DND-41 (cell line): ENCODE measurements at regions not wholly inside any gene's neighbourhood (a gene's known extent, or its start where the extent isn't known, plus 50 kb on each side); places are given as distances from the start of the nearest gene placed in this dataset.
A peak's percentile ranks its signal among the peaks of the same experiment; 100 is the strongest.

Source experiments
- ATAC-seq: fragments of 200-7000 bp; cut with Tn5 transposase; 3 replicates; pipeline ENCODE4 v1.9.1; 2021; ENCODE audit warnings: low read depth; ENCODE audit not compliant: insufficient read depth
- DNase-seq: peaks from one replicate; pipeline ENCODE4 v3.0.0-alpha.2; 2020
- H2AFZ ChIP-seq: 2 replicates; pipeline ENCODE4 v1.6.0; 2012; ENCODE audit warnings: low read depth, low read length
- H3K27ac ChIP-seq: 2 replicates; pipeline ENCODE4 v1.5.1; 2012; ENCODE audit warnings: low read length, inconsistent platforms
- H3K27me3 ChIP-seq: fragments of 200-600 bp; sonication (generic); 2 replicates; pipeline ENCODE4 v1.6.0; 2012; ENCODE audit warnings: low read length, mild to moderate bottlenecking, inconsistent platforms; ENCODE audit not compliant: insufficient read depth, poor library complexity
- H3K36me3 ChIP-seq: 2 replicates; pipeline ENCODE4 v1.5.1; 2012; ENCODE audit warnings: low read length, inconsistent platforms; ENCODE audit not compliant: insufficient read depth
- H3K4me1 ChIP-seq: 2 replicates; pipeline ENCODE4 v1.5.1; 2012; ENCODE audit warnings: mild to moderate bottlenecking, low read length; ENCODE audit not compliant: insufficient read depth
- H3K4me2 ChIP-seq: 2 replicates; pipeline ENCODE4 v1.6.0; 2012; ENCODE audit warnings: mild to moderate bottlenecking, moderate library complexity, low read length, inconsistent platforms; ENCODE audit not compliant: insufficient read depth
- H3K4me3 ChIP-seq, 2 experiments: fragments of 200-600 bp in 1 of 2; shearing (Covaris generic) in 1 of 2; 2 replicates each; pipeline ENCODE4 v1.5.1; 2012 to 2016; ENCODE audit warnings: inconsistent platforms in 2 of 2, low read length in 2 of 2, mild to moderate bottlenecking in 2 of 2, low read depth in 1 of 2, moderate library complexity in 1 of 2
- H3K79me2 ChIP-seq: 2 replicates; pipeline ENCODE4 v1.6.0; 2012; ENCODE audit warnings: low read length, inconsistent platforms; ENCODE audit not compliant: insufficient read depth
- H3K9ac ChIP-seq: 2 replicates; pipeline ENCODE4 v1.6.0; 2012; ENCODE audit warnings: low read depth, mild to moderate bottlenecking, inconsistent platforms, low read length, moderate library complexity
- H3K9me3 ChIP-seq: 2 replicates; pipeline ENCODE4 v1.5.1; 2012; ENCODE audit warnings: low read length, moderate library complexity, mild to moderate bottlenecking, inconsistent platforms; ENCODE audit not compliant: insufficient read depth, severe bottlenecking
- H4K20me1 ChIP-seq: 2 replicates; pipeline ENCODE4 v1.6.0; 2012; ENCODE audit warnings: low read length; ENCODE audit not compliant: insufficient read depth
- EZH2 ChIP-seq: IDR thresholded peaks from 3 replicates; pipeline ENCODE4 v1.6.1; 2012; ENCODE audit warnings: borderline replicate concordance, low read depth, mild to moderate bottlenecking, moderate library complexity, low read length, inconsistent platforms; ENCODE audit not compliant: severe bottlenecking
- TF ChIP-seq, protein P1 (sequence below): IDR thresholded peaks from 2 replicates; pipeline ENCODE4 v1.5.1; 2012; ENCODE audit warnings: borderline replicate concordance, low read length, moderate library complexity, mild to moderate bottlenecking; ENCODE audit not compliant: poor library complexity, severe bottlenecking; ENCODE audit errors: extremely low read depth

DNA sequence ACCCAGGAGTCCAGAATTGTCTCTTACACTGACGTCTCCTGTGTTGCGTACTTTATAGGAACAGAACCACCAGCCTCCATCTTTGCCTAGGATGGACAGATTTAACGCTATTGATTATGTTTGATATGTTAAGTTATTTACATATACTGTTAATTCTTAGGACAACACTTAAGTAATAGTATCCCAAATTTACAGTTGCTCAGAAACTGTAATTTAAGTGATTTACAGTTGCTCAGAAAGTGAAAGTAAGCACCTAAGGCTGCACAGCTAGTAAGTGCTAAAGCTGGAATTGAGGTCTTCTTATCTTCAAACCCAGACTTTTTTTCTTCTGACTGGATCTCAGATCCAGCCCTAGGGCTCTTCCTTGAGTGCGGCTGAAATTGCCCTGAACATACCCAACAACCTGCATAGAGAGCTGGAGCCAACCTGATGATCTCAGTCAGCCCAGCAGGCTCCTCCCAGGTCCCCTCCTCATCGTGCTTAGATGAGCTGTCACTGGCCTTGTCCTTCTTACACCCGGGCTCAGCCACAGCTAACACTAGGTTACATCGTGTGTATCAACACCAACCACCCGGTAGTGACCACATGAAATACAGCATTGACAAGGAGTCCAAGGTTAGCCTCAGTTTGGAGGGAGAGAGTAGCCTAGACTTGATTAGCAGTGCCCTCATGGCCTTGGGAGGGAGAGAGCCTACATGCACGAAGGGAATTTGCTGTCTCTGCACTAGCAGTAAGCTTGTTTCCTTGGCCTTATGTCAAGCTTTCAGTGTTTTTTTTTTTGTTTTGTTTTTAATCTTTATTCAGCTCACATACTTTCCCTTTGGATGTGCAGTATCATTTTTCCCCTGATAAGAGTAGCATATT lies 111.1 kb upstream of the ARHGAP5 start:
- no peak overlapping the region for H2AFZ ChIP-seq
- no peak overlapping the region for H3K4me2 ChIP-seq

GRCh38 chr14:31966896-31967668 lies 110.0 kb upstream of the ARHGAP5 start:
- DNase-seq = no peak
- H3K27me3 ChIP-seq = no peaks in the 10 kb centered on the region
- no peaks in the 10 kb centered on the region for H3K4me1 ChIP-seq
- no peak overlapping the region for H2AFZ ChIP-seq
- no peaks in the 10 kb centered on the region for H3K79me2 ChIP-seq
- no peaks in the 10 kb centered on the region for H4K20me1 ChIP-seq
- H3K9ac ChIP-seq = no peak overlapping the region
- ATAC-seq = no peak
- H3K9me3 ChIP-seq = peaks cover 2% of the 10 kb centered on the region
- no peaks in the 10 kb centered on the region for H3K36me3 ChIP-seq
- no peak overlapping the region for H3K4me3 ChIP-seq
- no peak for TF ChIP-seq EZH2
- TF ChIP-seq, protein P1, sequence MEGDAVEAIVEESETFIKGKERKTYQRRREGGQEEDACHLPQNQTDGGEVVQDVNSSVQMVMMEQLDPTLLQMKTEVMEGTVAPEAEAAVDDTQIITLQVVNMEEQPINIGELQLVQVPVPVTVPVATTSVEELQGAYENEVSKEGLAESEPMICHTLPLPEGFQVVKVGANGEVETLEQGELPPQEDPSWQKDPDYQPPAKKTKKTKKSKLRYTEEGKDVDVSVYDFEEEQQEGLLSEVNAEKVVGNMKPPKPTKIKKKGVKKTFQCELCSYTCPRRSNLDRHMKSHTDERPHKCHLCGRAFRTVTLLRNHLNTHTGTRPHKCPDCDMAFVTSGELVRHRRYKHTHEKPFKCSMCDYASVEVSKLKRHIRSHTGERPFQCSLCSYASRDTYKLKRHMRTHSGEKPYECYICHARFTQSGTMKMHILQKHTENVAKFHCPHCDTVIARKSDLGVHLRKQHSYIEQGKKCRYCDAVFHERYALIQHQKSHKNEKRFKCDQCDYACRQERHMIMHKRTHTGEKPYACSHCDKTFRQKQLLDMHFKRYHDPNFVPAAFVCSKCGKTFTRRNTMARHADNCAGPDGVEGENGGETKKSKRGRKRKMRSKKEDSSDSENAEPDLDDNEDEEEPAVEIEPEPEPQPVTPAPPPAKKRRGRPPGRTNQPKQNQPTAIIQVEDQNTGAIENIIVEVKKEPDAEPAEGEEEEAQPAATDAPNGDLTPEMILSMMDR = no peak
- H3K27ac ChIP-seq = no peak overlapping the region
- no peak overlapping the region for H3K4me2 ChIP-seq

More for the DNA sequence above, 111.1 kb upstream of the ARHGAP5 start:
- Histone ChIP-seq H3K9ac (no peak overlapping the region), H3K4me3 (no peak overlapping the region), H3K4me1 (no peaks in the 10 kb centered on the region), H3K27me3 (no peaks in the 10 kb centered on the region), H3K27ac (no peak overlapping the region), H3K36me3 (no peaks in the 10 kb centered on the region), H3K79me2 (no peaks in the 10 kb centered on the region), H4K20me1 (no peaks in the 10 kb centered on the region), H3K9me3 (peaks cover 2% of the 10 kb centered on the region)
- ATAC-seq (peak; percentile 41; the same call in 1 of the 3 replicates), DNase-seq (no peak)
- TF ChIP-seq, protein P1 = no peak
- no peak for TF ChIP-seq EZH2

DNA sequence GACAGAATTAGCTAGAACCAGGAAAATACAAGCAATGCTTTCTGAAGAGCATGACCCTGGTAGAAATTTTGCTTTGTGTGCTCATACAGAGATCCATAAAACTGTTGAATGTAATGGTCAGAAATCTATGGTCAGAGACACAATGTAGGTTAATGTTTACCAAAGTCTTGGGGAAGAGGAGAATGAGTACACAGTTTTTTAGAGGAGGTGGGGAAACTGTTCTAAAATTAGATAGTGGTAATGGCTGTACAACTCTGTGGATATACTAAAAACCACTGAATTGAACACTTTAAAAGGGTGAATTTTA lies 109.5 kb upstream of the ARHGAP5 start:
- DNase-seq (no peak), ATAC-seq (no peak)
- H3K36me3 ChIP-seq = no peaks in the 10 kb centered on the region
- H2AFZ ChIP-seq = no peak overlapping the region
- no peak overlapping the region for H3K27ac ChIP-seq
- no peak overlapping the region for H3K4me3 ChIP-seq
- H3K27me3 ChIP-seq = no peaks in the 10 kb centered on the region
- H4K20me1 ChIP-seq = no peaks in the 10 kb centered on the region
- no peaks in the 10 kb centered on the region for H3K4me1 ChIP-seq
- H3K9me3 ChIP-seq = peaks cover 2% of the 10 kb centered on the region
- no peak overlapping the region for H3K4me2 ChIP-seq
- no peak overlapping the region for H3K9ac ChIP-seq
- TF ChIP-seq EZH2 = no peak
- TF ChIP-seq, protein P1 = no peak
- H3K79me2 ChIP-seq = no peaks in the 10 kb centered on the region
